HG03378 (cell line): ENCODE measurements at regions not wholly inside any gene's neighbourhood (a gene's known extent, or its start where the extent isn't known, plus 50 kb on each side); places are given as distances from the start of the nearest gene placed in this dataset.

ENCODE experiments used
- ATAC-seq: cut with Tn5 transposase; IDR thresholded peaks from one replicate; pipeline ENCODE4 v1.9.1; 2021; ENCODE audit warnings: mild to moderate bottlenecking, moderate library complexity; ENCODE audit not compliant: unreplicated experiment

GRCh38 chr5:98993512-98993911, 64.7 kb upstream of the CHD1 start:
- ATAC-seq = no peak

DNA sequence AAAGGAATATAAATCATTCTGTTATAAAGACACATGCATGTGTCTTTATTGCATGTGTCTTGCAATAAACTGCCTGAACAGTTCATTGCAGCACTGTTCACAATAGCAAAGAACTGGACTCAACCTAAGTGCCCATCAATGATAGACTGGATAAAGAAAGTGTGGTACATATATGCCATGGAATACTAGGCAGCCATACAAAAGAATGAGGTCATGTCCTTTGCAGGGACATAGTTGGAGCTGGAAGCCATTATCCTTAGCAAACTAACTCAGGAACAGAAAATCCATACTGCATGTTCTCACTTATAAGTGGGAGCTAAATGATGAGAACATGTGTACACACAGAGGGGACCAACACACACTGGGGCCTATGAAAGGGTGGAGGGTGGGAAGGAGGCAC, 63.7 kb upstream of the CHD1 start:
- no peak for ATAC-seq

DNA sequence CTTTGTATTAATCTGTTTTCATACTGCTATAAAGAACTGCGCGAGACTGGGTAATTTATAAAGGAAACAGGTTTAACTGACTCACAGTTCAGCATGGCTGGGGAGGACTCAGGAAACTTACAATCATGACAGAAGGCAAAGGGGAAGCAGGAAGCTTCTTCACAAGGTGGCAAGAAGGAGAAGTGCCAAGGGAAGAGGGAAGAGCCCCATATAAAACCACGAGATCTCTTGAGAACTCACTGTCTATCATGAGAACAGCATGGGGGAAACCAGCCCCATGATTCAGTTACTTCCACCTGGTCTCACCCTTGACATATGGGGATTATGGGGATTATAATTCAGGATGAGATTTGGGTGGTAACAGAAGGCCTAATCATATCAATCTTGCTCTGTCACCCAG, 60.9 kb upstream of the CHD1 start:
- no peak for ATAC-seq

DNA sequence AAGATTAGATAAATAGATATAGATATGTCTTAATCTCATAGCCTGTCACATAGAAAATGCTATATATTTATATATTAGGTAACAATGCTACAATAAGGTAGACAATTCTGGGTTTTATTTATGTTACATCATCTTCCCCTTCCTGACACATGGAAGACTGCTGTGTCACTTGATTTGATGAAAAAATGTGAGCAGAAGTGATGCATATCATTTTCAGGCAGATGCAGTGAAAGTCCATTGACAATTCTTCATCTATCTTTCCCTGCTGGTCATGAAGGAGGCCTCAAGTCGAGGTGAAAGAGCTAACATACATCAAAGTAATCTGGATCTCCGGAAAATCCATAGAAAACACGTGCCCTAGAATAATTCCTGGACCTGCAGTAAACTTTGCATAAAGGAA, 57.8 kb upstream of the CHD1 start:
- ATAC-seq = no peak

GRCh38 chr5:98982880-98983279, 54.1 kb upstream of the CHD1 start:
- no peak for ATAC-seq
